GM12892 (cell line): ENCODE measurements at regions not wholly inside any gene's neighbourhood (a gene's known extent, or its start where the extent isn't known, plus 50 kb on each side); places are given as distances from the start of the nearest gene placed in this dataset.

Experiments used
- POLR2A ChIP-seq: IDR thresholded peaks from 2 replicates; pipeline ENCODE4 v1.6.1; 2011; ENCODE audit warnings: low read depth, low read length, control low read depth
- TAF1 ChIP-seq: IDR thresholded peaks from 2 replicates; pipeline ENCODE4 v1.6.1; 2011; ENCODE audit warnings: low read depth, mild to moderate bottlenecking, control low read depth, low read length, borderline replicate concordance

DNA sequence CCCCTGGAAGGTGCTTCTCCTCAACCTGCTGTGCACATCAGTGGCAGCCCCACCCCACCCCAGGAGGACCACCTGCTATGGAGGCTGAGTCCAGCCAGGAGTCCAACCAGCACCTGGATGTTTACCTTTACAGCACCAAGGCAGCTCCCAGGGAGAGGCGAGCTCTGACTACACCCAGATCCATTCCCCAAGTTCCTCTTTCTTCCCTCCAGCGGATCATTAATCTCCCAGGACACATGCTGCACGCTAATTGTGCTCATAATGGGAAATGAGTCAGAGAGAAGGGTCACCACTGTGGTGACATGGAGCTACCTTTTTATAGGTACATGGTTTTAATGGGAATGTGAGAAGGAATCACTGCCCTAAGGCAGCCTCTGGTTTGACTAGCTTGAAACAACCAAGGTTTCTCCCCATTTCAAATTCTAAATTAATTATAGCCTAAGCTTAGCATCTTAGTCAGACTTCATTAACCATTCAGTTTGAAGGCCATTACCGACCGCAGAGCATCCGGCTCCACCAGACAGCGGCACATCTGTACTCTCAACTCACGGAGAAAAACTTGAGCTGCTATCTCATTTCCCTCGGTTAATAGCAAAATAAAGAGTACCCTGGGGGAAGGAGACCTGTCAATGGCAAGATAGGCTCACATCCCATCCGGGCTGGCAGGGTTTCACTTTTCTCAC, 173.1 kb upstream of the GALNT2 start:
- TF ChIP-seq TAF1 (no peak), POLR2A (no peak)
